T-helper 2 cell (primary cell): ENCODE measurements at regions not wholly inside any gene's neighbourhood (a gene's known extent, or its start where the extent isn't known, plus 50 kb on each side); places are given as distances from the start of the nearest gene placed in this dataset.
"Not testable (repeated sequence)": the region's sequence is repeated elsewhere in the genome, so short reads cannot be mapped to it uniquely, and the experiment has no call there.

ENCODE experiments used
- DNase-seq, 5 experiments: peaks; one replicate each; pipeline versions ENCODE4 v3.0.0 to v3.0.0-alpha.2; 2012 to 2022

GRCh38 chr5:104355350-104355749 is 792.8 kb upstream of the NUDT12 start:
- no peak for DNase-seq

- no peak for DNase-seq
Measured at GRCh38 chr5:104353371-104353770, 790.8 kb upstream of the NUDT12 start.

GRCh38 chr5:104352954-104353353 is 790.4 kb upstream of the NUDT12 start:
- no peak for DNase-seq

- no peak for DNase-seq
Measured at GRCh38 chr5:104347119-104347708, 784.6 kb upstream of the NUDT12 start.

GRCh38 chr5:104345222-104346016 is 782.8 kb upstream of the NUDT12 start:
- no peak for DNase-seq

GRCh38 chr5:104344809-104345208 is 782.2 kb upstream of the NUDT12 start:
- no peak for DNase-seq

- no peak for DNase-seq
Measured at GRCh38 chr5:104327801-104328200, 765.2 kb upstream of the NUDT12 start.

GRCh38 chr5:104326966-104327365 is 764.4 kb upstream of the NUDT12 start:
- no peak for DNase-seq

- DNase-seq = no peak
Measured at GRCh38 chr5:104325356-104325755, 762.8 kb upstream of the NUDT12 start.

- not testable (repeated sequence) for DNase-seq
Measured at GRCh38 chr5:104316676-104317075, 754.1 kb upstream of the NUDT12 start.

- no peak for DNase-seq
Measured at GRCh38 chr5:104312481-104312880, 749.9 kb upstream of the NUDT12 start.

- no peak for DNase-seq
Measured at GRCh38 chr5:104305602-104306001, 743.0 kb upstream of the NUDT12 start.

GRCh38 chr5:104299998-104300706 is 737.6 kb upstream of the NUDT12 start:
- no peak for DNase-seq

GRCh38 chr5:104298518-104298917 is 735.9 kb upstream of the NUDT12 start:
- DNase-seq = no peak

GRCh38 chr5:104297076-104297475 is 734.5 kb upstream of the NUDT12 start:
- no peak for DNase-seq

- no peak for DNase-seq
Measured at GRCh38 chr5:104295991-104296390, 733.4 kb upstream of the NUDT12 start.

GRCh38 chr5:104283136-104283535 is 720.5 kb upstream of the NUDT12 start:
- DNase-seq = no peak

GRCh38 chr5:104273725-104274124 is 711.1 kb upstream of the NUDT12 start:
- DNase-seq = no peak

GRCh38 chr5:104267320-104268015 is 704.9 kb upstream of the NUDT12 start:
- DNase-seq = no peak

GRCh38 chr5:104266161-104266560 is 703.6 kb upstream of the NUDT12 start:
- no peak for DNase-seq

- DNase-seq = no peak
Measured at GRCh38 chr5:104265531-104266140, 703.0 kb upstream of the NUDT12 start.

GRCh38 chr5:104247260-104247659 is 684.7 kb upstream of the NUDT12 start:
- DNase-seq = no peak

- DNase-seq = no peak
Measured at GRCh38 chr5:104241046-104241445, 678.5 kb upstream of the NUDT12 start.
